ENCODE measurements at regions not wholly inside any gene's neighbourhood (a gene's known extent, or its start where the extent isn't known, plus 50 kb on each side); places are given as distances from the start of the nearest gene placed in this dataset.

DNA sequence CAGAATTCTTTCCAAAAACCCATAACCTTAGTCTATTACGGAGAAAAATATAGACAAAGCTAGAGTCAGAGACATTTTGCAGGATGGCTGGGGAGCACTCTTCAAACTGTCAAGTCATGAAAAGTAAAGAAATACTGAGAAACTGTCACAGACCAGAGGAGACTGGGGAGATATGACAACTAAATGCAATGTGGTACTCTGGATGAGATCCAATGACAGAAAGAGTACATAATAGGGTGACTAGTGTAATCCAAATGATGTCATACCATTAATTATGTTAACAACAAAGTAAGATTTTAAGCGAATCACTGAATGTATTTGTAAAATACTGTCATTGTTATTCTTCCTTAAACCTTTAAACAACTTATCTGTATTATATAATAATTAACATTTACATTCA, 393.8 kb downstream of the LIG4 start:
- no peak overlapping the region for H3K4me3 ChIP-seq (ENCODE audit: low read length)
- no peak for DNase-seq (ENCODE audit: low read depth)
- TF ChIP-seq, protein P1, sequence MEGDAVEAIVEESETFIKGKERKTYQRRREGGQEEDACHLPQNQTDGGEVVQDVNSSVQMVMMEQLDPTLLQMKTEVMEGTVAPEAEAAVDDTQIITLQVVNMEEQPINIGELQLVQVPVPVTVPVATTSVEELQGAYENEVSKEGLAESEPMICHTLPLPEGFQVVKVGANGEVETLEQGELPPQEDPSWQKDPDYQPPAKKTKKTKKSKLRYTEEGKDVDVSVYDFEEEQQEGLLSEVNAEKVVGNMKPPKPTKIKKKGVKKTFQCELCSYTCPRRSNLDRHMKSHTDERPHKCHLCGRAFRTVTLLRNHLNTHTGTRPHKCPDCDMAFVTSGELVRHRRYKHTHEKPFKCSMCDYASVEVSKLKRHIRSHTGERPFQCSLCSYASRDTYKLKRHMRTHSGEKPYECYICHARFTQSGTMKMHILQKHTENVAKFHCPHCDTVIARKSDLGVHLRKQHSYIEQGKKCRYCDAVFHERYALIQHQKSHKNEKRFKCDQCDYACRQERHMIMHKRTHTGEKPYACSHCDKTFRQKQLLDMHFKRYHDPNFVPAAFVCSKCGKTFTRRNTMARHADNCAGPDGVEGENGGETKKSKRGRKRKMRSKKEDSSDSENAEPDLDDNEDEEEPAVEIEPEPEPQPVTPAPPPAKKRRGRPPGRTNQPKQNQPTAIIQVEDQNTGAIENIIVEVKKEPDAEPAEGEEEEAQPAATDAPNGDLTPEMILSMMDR (IDR thresholded peaks at IDR 0.05; ENCODE audit: insufficient read depth, low read depth, low read length, missing control alignments) = no peak

DNA sequence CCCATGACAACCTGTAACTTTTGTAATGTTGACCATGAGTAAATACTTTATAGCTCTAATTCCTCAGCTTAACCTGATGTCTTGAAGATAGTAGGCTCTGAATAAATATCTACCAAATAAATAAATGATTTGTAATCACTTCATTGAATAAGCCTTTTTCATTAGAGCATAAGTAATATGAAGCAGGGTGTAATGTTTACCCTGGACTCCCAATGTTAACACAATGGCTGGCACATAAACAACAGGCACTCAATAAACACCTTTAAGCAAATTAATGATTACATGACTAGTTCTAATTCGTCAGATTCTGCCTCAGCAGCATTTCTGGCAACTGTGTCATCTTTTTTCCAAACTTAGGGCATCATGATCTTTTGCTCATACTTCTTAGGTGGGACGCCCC, 396.3 kb downstream of the LIG4 start:
- no peak for DNase-seq (ENCODE audit: low read depth)
- no peak overlapping the region for H3K4me3 ChIP-seq (ENCODE audit: low read length)
- TF ChIP-seq, protein P1 (IDR thresholded peaks at IDR 0.05; ENCODE audit: insufficient read depth, low read depth, low read length, missing control alignments) = no peak

DNA sequence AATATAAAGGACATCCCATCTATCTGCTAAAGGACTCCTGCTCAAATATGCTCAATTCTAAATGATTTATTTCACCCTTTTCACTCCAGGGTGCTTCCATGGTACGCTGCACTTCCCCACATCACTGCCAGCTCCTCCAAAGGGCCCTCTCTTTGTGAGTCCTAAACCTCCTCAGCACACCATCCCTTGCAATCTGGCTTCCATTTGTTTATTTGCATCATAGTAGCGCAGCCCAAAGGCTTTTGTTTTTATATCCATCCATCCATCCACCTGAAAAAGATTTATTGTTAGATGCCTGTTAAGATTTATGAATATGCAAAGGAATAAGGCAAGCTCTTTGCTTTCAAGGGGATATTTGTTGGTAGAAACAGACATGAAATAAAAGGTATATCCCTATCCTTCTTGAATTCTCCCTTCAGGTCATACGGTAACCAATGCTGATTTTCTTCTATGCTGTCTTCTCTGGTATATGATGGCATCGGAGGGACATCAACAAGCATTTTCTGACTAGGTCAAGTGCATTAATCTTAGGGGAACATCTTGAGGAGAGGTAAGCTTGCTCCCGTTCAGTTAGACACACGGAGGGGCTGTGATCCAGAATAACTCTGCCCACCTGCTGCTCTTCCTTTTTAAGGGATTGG, 397.6 kb downstream of the LIG4 start:
- no peak overlapping the region for H3K4me3 ChIP-seq (ENCODE audit: low read length)
- DNase-seq (ENCODE audit: low read depth) = no peak
- TF ChIP-seq, protein P1 (IDR thresholded peaks at IDR 0.05; ENCODE audit: insufficient read depth, low read depth, low read length, missing control alignments) = no peak

DNA sequence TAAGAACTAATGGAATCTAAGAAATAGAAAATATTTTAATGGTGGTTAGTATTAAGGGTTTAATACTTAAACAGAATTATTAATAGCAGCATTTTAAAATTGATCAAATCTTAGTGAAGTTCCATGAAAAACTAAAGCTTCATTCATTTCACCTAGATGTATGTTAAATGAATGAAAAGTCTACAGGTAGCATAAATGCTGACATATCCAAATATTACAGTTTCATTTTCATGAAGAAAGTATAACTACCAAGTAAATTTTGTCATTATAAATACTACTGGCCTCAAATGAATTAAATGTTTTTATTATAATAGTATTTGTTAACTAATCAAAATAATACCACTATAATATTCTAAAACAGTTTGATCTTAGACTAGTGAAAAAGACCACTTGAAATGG, 403.3 kb downstream of the LIG4 start:
- TF ChIP-seq, protein P1 (IDR thresholded peaks at IDR 0.05; ENCODE audit: insufficient read depth, low read depth, low read length, missing control alignments) = no peak
- DNase-seq (ENCODE audit: low read depth) = no peak
- H3K4me3 ChIP-seq (ENCODE audit: low read length) = no peak overlapping the region

DNA sequence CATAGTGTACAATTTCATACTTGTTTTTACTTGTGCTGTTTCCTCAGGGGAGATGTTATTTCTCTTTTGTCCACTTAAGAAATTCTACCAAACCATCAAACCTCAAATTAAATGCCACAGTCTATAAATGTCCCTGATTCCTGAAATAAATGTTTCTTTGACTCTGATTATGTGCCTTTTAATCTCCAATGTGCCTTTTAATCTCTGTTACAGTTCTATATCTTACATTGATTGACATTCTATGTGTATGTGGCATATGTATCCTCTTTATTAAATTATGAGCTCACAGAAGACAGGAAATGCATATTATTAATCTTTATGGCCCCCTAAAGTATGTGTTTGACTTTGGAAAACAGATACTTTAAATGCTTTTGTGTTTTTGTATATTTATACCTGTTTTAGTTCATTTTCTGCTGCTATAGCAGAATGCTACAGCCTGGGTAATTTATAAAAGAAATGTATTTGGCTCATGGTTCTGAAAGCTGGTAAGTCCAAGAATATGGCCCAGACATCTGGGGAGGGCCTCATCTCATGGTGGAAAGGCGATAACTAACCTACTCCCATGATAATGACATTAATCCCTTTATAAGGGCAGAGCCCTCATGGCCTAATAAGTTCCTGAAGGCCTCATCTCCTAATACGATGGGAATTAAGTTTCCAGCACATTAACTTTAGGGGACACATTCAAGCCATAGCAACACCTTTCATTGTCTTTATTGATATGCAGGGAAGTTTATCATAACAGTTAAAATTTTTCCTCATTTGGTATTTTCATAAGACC, 403.9 kb downstream of the LIG4 start:
- TF ChIP-seq, protein P1 (IDR thresholded peaks at IDR 0.05; ENCODE audit: insufficient read depth, low read depth, low read length, missing control alignments) = no peak
- H3K4me3 ChIP-seq (ENCODE audit: low read length) = no peak overlapping the region
- no peak for DNase-seq (ENCODE audit: low read depth)

DNA sequence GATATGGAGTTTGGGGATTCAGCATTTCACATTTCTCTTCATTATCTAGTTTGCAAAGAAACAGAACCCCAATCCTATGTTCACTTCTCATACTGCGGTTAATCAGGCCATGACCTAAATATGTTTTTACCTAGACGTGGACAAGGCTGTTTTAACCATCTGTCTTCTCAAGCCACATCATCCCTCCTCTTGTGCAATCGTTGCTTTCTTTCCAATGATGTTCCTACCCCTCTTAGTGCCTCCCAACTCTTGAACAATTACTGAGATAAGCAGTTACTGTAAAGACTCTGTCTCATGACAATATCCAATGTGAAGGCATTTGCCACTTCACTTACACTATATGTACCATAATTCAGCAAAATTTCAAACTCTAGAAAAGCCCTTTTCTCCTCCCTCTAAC, 406.2 kb downstream of the LIG4 start:
- H3K4me3 ChIP-seq (ENCODE audit: low read length) = no peak overlapping the region
- TF ChIP-seq, protein P1 (IDR thresholded peaks at IDR 0.05; ENCODE audit: insufficient read depth, low read depth, low read length, missing control alignments) = no peak
- DNase-seq (ENCODE audit: low read depth) = no peak
